ENCODE measurements at regions not wholly inside any gene's neighbourhood (a gene's known extent, or its start where the extent isn't known, plus 50 kb on each side); places are given as distances from the start of the nearest gene placed in this dataset.

DNA sequence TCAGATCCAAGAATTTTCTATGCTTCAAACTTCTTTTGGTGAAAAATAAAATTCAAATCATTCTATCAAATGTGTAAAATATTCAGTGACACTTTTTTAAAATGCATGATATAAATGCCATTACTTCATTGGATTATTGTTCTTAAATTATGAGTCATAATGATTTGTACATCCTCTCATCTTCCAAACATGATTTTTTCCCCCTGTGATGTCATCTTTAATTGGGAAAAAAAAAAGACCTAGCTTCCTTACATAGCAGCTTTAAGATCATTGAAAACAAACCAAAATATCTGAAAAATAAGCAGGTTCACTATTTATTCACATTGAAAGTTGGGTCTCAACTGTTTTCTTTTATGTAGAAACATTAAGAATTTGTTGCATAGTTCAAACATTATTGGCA, 1549.4 kb downstream of the LRRC4C start:
- TF ChIP-seq, protein P1, sequence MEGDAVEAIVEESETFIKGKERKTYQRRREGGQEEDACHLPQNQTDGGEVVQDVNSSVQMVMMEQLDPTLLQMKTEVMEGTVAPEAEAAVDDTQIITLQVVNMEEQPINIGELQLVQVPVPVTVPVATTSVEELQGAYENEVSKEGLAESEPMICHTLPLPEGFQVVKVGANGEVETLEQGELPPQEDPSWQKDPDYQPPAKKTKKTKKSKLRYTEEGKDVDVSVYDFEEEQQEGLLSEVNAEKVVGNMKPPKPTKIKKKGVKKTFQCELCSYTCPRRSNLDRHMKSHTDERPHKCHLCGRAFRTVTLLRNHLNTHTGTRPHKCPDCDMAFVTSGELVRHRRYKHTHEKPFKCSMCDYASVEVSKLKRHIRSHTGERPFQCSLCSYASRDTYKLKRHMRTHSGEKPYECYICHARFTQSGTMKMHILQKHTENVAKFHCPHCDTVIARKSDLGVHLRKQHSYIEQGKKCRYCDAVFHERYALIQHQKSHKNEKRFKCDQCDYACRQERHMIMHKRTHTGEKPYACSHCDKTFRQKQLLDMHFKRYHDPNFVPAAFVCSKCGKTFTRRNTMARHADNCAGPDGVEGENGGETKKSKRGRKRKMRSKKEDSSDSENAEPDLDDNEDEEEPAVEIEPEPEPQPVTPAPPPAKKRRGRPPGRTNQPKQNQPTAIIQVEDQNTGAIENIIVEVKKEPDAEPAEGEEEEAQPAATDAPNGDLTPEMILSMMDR (IDR thresholded peaks at IDR 0.05; ENCODE audit: low read length, missing control alignments), result no peak
- H3K4me3 ChIP-seq (replicated peaks; ENCODE audit: low read depth, low read length), result no peak overlapping the region
- no peak for DNase-seq (ENCODE audit: low read depth)

DNA sequence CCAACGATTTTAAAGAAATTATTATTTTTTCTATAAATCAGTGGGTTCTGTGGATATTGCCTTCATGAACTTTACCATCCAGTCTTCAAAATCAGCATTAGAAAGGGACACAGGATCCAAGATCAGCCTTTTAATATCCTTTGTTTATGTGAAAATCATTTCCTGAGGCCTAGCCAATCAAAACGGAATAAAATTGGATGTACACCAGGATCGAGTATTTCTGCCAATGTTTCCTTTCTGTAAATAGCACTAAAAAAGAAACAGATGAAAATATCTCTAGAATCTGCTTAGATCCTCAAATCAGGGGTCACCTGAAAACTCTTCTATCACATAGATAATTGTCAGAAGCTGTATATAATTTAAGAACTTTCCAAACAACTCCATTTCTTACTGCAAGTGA, 1598.5 kb downstream of the LRRC4C start:
- no peak overlapping the region for H3K4me3 ChIP-seq (replicated peaks; ENCODE audit: low read depth, low read length)
- no peak for DNase-seq (ENCODE audit: low read depth)
- TF ChIP-seq, protein P1 (IDR thresholded peaks at IDR 0.05; ENCODE audit: low read length, missing control alignments), result no peak

DNA sequence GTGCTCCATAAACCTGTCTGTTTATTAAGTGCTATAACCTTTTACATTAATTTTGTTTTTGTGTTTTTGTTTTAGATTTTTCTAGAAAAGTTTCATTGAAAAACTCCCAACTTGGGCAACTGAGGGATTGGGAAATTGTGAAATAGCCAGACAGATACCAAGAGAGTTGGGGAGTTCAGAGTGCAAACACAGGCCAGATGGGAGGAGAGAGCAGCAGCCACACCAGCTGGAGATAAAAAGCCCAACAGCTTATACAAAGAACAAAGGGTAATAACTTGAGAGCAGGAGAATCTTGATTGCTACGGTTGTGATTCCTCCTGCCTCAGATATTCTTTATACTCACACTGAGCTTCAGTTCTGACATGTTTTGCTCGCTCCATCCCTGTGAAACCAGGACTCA, 1642.2 kb downstream of the LRRC4C start:
- DNase-seq (ENCODE audit: low read depth), result no peak
- H3K4me3 ChIP-seq (replicated peaks; ENCODE audit: low read depth, low read length), result no peak overlapping the region
- TF ChIP-seq, protein P1 (IDR thresholded peaks at IDR 0.05; ENCODE audit: low read length, missing control alignments), result no peak

DNA sequence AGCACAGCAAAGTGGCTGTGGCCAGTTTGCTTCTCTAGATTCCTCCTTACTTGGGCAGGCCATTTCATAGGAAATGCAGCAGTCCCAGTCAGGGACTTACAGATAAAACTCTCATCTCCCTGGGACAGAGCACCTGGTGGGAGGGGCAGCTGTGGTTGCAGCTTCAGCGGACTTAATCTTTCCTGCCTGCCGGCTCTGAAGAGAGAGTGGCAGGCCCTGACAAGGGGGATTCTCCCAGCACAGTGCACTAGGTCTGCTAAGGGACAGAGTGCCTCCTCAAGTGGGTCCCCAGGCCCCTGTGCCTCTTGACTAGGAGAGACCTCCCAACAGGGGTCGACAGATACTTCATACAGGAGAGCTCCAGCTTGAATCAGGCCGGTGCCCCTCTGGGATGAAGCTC, 1649.1 kb downstream of the LRRC4C start:
- TF ChIP-seq, protein P1 (IDR thresholded peaks at IDR 0.05; ENCODE audit: low read length, missing control alignments), result no peak

DNA sequence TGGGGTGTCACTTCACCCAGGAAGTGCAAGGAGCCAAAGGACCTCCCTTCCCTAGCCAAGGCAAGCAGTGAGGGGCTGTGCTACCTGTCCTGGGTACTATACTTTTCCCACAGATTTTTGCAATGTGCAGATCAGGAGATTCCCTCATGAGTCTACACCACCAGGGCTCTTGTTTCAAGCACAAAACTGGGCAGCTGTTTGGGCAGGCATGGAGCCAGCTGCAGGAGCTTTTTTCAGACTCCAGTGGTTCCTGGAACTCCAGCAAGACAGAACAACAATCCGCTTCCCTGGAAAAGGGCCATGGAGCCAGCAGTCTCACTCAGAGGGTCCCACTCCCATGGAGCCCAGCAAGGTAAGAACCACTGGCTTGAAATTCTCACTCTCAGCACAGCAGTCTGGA, 1649.6 kb downstream of the LRRC4C start:
- DNase-seq (ENCODE audit: low read depth), result no peak

More for the DNA sequence above, 1649.1 kb downstream of the LRRC4C start:
- no peak for DNase-seq (ENCODE audit: low read depth)
- H3K4me3 ChIP-seq (replicated peaks; ENCODE audit: low read depth, low read length), result no peak overlapping the region

DNA sequence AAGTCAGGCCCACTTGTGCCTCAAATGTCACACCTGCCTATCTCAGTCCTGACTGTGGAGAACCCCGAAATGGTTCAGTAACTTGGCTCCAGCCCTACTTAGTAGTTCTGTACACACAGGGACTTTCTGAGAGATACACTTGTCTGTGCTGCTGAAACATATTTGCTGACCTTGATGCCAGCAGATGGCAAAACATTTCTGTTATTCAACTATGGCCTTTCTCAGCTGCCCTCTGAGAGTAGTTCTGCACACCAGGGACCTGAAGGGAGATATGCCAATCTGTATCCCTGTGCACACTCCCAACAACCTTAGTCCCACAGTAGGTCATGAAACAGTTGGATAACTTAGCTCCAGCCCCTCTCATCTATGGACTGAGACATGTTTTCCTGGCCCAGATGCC, 1651.5 kb downstream of the LRRC4C start:
- H3K4me3 ChIP-seq (replicated peaks; ENCODE audit: low read depth, low read length), result no peak overlapping the region
- TF ChIP-seq, protein P1 (IDR thresholded peaks at IDR 0.05; ENCODE audit: low read length, missing control alignments), result no peak
- DNase-seq (ENCODE audit: low read depth), result no peak

More for the DNA sequence above, 1649.6 kb downstream of the LRRC4C start:
- H3K4me3 ChIP-seq (replicated peaks; ENCODE audit: low read depth, low read length), result no peak overlapping the region
- TF ChIP-seq, protein P1 (IDR thresholded peaks at IDR 0.05; ENCODE audit: low read length, missing control alignments), result no peak

DNA sequence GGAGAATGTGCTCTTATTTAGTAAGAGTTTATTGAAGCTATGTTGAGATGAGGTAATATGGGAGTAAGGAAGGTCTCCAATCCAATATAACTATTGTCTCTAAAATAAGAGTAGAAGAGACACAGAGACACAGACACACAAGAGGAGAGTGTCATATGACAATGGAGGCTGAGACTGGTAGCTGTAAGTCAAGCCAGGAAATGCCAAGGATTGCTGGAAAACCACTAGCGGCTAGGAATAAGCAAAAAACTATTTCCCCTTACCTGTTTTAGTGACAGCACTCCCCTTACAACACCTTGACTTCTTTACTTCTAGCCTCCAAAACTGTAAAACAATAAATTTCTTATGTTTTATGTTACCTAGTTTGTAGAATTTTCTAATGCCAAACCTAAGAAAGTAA, 1652.8 kb downstream of the LRRC4C start:
- no peak overlapping the region for H3K4me3 ChIP-seq (replicated peaks; ENCODE audit: low read depth, low read length)
- DNase-seq (ENCODE audit: low read depth), result no peak
- TF ChIP-seq, protein P1 (IDR thresholded peaks at IDR 0.05; ENCODE audit: low read length, missing control alignments), result no peak
